MCF 10A (cell line): ENCODE measurements at regions not wholly inside any gene's neighbourhood (a gene's known extent, or its start where the extent isn't known, plus 50 kb on each side); places are given as distances from the start of the nearest gene placed in this dataset.
"Not testable (repeated sequence)": the region's sequence is repeated elsewhere in the genome, so short reads cannot be mapped to it uniquely, and the experiment has no call there.

Source experiments
- BruUV-seq: library from RNA; stranded (reverse); fragments of 400-500 nt; replicated peaks from 2 replicates; lab custom pipeline; 2021; lab: Mats Ljungman, UMichigan
- CTCF ChIA-PET: fragments of 300-600 bp; sonication (Branson Sonifier 250); formaldehyde crosslinking; extraction: SDS; loops from one replicate; lab custom pipeline; 2021; ENCODE audit warnings: antibody characterized with exemption, inconsistent platforms; lab: Yijun Ruan, JAX
- POLR2A ChIA-PET: fragments of 300-600, 350-650 bp; sonication (Branson Sonifier 250); formaldehyde crosslinking; extraction: SDS; loops from one replicate; lab custom pipeline; 2020; ENCODE audit warnings: antibody characterized with exemption, inconsistent platforms; lab: Yijun Ruan, JAX
- DNase-seq: peaks from one replicate; pipeline ENCODE4 v3.0.0-alpha.2; 2018; ENCODE audit not compliant: unreplicated experiment
- H3K27ac Mint-ChIP-seq: one replicate; pipeline ENCODE4 v1.8.0; 2022; ENCODE audit warnings: mild to moderate bottlenecking, low read depth, mixed read lengths; ENCODE audit not compliant: unreplicated experiment
- H3K27me3 Mint-ChIP-seq: one replicate; pipeline ENCODE4 v1.8.0; 2022; ENCODE audit warnings: mixed read lengths; ENCODE audit not compliant: insufficient read depth, unreplicated experiment
- H3K36me3 Mint-ChIP-seq: one replicate; pipeline ENCODE4 v1.8.0; 2022; ENCODE audit warnings: mild to moderate bottlenecking, moderate library complexity, mixed read lengths; ENCODE audit not compliant: insufficient read depth, unreplicated experiment
- H3K4me1 Mint-ChIP-seq: one replicate; pipeline ENCODE4 v1.8.0; 2022; ENCODE audit warnings: mixed read lengths; ENCODE audit not compliant: insufficient read depth, unreplicated experiment
- H3K4me3 Mint-ChIP-seq: one replicate; pipeline ENCODE4 v1.8.0; 2022; ENCODE audit warnings: mild to moderate bottlenecking, moderate library complexity, mixed read lengths; ENCODE audit not compliant: unreplicated experiment
- H3K9me3 Mint-ChIP-seq: one replicate; pipeline ENCODE4 v1.8.0; 2022; ENCODE audit warnings: mixed read lengths; ENCODE audit not compliant: unreplicated experiment
- intact Hi-C: fragments of 100-400 bp; cut with micrococcal nuclease; formaldehyde crosslinking; loops from 2 replicates; pipeline ENCODE4 v1.14.1; 2022
- TF ChIP-seq, protein P1 (sequence below): fragments of 200-600 bp; IDR thresholded peaks from one replicate; pipeline ENCODE4 v1.8.0; 2022; ENCODE audit warnings: antibody characterized with exemption, mild to moderate bottlenecking; ENCODE audit not compliant: unreplicated experiment

DNA sequence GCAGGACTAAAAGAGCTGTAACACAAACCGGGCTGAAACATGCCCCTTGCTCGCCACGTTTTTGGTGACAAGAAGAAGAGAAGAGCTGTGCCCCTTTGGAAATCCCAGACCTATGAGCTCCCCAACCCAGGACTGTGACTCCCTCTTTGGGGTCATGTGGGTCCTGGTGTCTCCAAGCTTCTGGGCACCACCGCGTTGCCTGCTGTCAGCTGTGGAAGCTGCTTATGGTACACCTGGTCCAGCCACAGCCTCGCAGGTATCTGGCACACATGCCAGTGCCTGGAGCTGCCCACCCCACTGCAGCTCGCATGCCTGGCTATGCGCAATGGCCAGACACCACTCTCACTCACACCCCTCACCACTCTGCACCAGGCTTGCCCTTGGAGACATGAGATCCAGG lies 171.8 kb downstream of the MATN1 start:
- no peak overlapping the region for H3K4me3 Mint-ChIP-seq
- DNase-seq, result no peak
- H3K27me3 Mint-ChIP-seq, result peaks cover 16% of the 10 kb centered on the region
- no peaks in the 10 kb centered on the region for H3K9me3 Mint-ChIP-seq
- ChIA-PET POLR2A (no interaction called here), CTCF (no interaction called here)
- H3K36me3 Mint-ChIP-seq, result no peaks in the 10 kb centered on the region
- intact Hi-C loops, result no loop called here
- no TSS peak for BruUV-seq
- no peak overlapping the region for H3K27ac Mint-ChIP-seq
- TF ChIP-seq, protein P1, sequence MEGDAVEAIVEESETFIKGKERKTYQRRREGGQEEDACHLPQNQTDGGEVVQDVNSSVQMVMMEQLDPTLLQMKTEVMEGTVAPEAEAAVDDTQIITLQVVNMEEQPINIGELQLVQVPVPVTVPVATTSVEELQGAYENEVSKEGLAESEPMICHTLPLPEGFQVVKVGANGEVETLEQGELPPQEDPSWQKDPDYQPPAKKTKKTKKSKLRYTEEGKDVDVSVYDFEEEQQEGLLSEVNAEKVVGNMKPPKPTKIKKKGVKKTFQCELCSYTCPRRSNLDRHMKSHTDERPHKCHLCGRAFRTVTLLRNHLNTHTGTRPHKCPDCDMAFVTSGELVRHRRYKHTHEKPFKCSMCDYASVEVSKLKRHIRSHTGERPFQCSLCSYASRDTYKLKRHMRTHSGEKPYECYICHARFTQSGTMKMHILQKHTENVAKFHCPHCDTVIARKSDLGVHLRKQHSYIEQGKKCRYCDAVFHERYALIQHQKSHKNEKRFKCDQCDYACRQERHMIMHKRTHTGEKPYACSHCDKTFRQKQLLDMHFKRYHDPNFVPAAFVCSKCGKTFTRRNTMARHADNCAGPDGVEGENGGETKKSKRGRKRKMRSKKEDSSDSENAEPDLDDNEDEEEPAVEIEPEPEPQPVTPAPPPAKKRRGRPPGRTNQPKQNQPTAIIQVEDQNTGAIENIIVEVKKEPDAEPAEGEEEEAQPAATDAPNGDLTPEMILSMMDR, result no peak
- H3K4me1 Mint-ChIP-seq, result no peaks in the 10 kb centered on the region

DNA sequence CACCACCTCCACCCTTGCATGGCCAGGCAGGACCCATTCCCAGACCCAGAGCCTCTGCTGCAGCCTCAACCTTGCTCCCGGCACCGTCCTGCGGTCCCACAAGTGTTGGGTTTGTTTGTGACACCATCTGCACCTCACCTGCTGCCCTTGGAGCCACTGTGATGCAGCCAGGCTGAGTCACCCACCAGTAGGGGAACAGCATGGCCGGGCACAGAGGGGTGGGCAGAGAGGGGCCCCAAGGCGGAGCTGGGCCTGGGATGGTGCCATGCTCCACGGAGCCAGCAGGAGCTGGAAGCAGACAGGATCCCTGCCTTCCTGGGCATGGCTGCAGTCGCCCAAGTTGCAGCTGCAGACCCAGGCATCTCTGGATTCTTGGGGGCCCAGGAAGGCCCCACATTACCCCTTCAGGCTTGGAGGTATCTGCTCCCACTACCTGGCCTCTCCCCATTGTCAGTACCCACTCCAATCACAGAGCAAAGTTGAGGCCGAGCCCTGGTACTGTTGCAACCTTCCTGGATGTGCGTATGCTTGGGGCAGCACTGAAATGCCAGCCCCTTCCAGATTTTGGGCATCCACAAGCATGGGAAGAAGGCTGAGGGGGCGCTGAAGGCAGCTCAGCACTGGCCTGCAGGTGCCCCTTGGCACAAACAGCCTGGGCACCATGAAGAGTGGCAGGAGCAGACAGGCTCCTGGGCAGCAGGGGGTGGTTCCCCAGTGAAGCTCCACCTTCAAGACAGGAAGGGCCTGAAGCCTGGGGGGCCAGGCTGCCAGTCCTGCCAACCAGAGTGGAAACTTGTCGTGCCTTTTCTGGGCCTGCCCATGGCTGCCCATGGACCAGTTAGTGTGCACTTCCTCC lies 172.8 kb downstream of the MATN1 start:
- Mint-ChIP-seq H3K27me3 (peaks cover 16% of the 10 kb centered on the region), H3K36me3 (no peaks in the 10 kb centered on the region), H3K4me1 (no peaks in the 10 kb centered on the region), H3K27ac (no peak overlapping the region), H3K4me3 (no peak overlapping the region), H3K9me3 (no peaks in the 10 kb centered on the region)
- DNase-seq, result no peak
- ChIA-PET POLR2A (no interaction called here), CTCF (no interaction called here)
- intact Hi-C loops, result no loop called here
- no TSS peak for BruUV-seq
- TF ChIP-seq, protein P1, result no peak

DNA sequence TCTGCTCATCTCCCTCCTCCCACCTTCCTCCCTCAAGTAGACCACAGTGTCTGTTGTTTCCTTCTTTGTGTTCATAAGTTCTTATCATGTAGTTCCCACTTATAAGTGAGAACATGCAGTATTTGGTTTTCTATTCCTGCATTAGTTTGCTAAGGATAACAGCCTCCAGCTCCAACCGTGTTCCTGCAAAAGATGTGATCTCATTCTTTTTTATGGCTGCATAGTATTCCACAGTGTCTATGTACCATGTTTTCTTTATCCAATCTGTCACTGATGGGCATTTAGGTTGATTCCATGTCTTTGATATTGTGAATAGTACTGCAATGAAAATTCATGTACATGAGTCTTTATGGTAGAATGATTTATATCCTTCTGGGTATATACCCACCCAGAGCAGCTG lies 173.5 kb downstream of the MATN1 start:
- H3K9me3 Mint-ChIP-seq, H3K4me1 Mint-ChIP-seq, CTCF ChIA-PET, H3K36me3 Mint-ChIP-seq, POLR2A ChIA-PET, intact Hi-C loops, DNase-seq, H3K4me3 Mint-ChIP-seq, H3K27ac Mint-ChIP-seq, BruUV-seq: not testable (repeated sequence)
- H3K27me3 Mint-ChIP-seq, result peaks cover 16% of the 10 kb centered on the region

DNA sequence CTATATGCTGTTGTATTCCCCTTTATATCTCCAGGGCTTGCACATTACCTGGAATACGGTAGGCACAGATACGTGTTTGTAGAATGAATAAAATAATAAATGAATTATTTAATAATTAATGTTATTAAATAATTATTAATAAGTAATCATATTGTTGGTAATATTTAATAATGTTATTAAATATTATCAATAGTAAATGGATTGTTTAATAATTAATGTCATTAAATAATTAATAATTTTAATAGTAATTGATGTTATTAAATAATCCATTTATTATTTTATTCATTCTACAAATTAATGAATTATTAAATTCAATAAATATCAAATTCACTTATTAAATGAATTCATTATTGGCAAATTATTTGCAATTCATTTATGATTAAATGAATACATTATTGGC lies 175.1 kb downstream of the MATN1 start:
- TF ChIP-seq, protein P1, result no peak
- Mint-ChIP-seq H3K4me1 (no peaks in the 10 kb centered on the region), H3K27me3 (peaks cover 16% of the 10 kb centered on the region), H3K9me3 (no peaks in the 10 kb centered on the region), H3K36me3 (no peaks in the 10 kb centered on the region), H3K4me3 (no peak overlapping the region), H3K27ac (no peak overlapping the region)
- no peak for DNase-seq
- no TSS peak for BruUV-seq
- ChIA-PET CTCF (no interaction called here), POLR2A (no interaction called here)
- intact Hi-C loops, result no loop called here

DNA sequence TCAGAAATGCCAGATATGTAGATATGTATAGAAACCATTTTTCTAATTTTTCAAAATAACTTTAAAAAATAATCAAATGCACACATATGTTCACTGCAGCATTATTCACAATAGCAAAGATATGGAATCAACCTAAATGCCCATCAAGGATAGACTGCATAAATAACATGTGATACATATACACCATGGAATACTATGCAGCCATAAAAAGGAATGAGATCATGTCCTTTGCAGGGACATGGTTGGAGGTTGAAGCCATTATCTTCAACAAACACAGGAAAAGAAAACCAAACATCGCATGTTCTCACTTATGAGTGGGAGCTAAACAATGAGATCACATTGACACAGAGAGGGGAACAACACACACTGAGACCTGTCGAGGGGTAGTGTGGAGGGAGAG lies 176.1 kb downstream of the MATN1 start:
- BruUV-seq, intact Hi-C loops, POLR2A ChIA-PET, H3K27me3 Mint-ChIP-seq, CTCF ChIA-PET, H3K27ac Mint-ChIP-seq, H3K36me3 Mint-ChIP-seq, H3K9me3 Mint-ChIP-seq, DNase-seq, H3K4me3 Mint-ChIP-seq, H3K4me1 Mint-ChIP-seq: not testable (repeated sequence)
